Keratinocyte (primary cell): ENCODE measurements at regions not wholly inside any gene's neighbourhood (a gene's known extent, or its start where the extent isn't known, plus 50 kb on each side); places are given as distances from the start of the nearest gene placed in this dataset.

Source experiments
- DNase-seq: peaks from one replicate; pipeline ENCODE4 v3.0.0-alpha.2; 2011; ENCODE audit warnings: low read depth, missing footprints, low spot score
- FAIRE-seq: peaks from 2 replicates; lab custom pipeline; 2011; peaks lifted over from hg19 to GRCh38; lab: Jason Lieb, UNC
- H2AFZ ChIP-seq: 2 replicates; pipeline ENCODE4 v1.6.0; 2012; ENCODE audit warnings: low read length, control low read depth, inconsistent platforms; ENCODE audit not compliant: control insufficient read depth
- H3K27ac ChIP-seq: 2 replicates; pipeline ENCODE4 v1.5.1; 2011; ENCODE audit warnings: low read length; ENCODE audit not compliant: control insufficient read depth, insufficient read depth
- H3K27me3 ChIP-seq: 3 replicates; pipeline ENCODE4 v1.6.0; 2011; ENCODE audit warnings: low read length; ENCODE audit not compliant: control insufficient read depth, insufficient read depth; ENCODE audit errors: extremely low read depth
- H3K36me3 ChIP-seq, 2 experiments: 2 replicates in 1 of 2; 3 replicates in 1 of 2; pipeline ENCODE4 v1.5.1; 2011; ENCODE audit warnings: low read length in 2 of 2, mild to moderate bottlenecking in 1 of 2; ENCODE audit not compliant: control insufficient read depth in 2 of 2, insufficient read depth in 2 of 2; ENCODE audit errors: extremely low read depth in 1 of 2
- H3K4me1 ChIP-seq: 3 replicates; pipeline ENCODE4 v1.5.1; 2011; ENCODE audit warnings: low read length; ENCODE audit not compliant: control insufficient read depth, insufficient read depth; ENCODE audit errors: extremely low read depth
- H3K4me2 ChIP-seq: 3 replicates; pipeline ENCODE4 v1.6.0; 2011; ENCODE audit warnings: low read depth, low read length; ENCODE audit not compliant: control insufficient read depth, insufficient read depth; ENCODE audit errors: extremely low read depth
- H3K4me3 ChIP-seq, 3 experiments: fragments of 200-600 bp in 1 of 3; sonication (generic) in 1 of 3; 2 replicates in 2 of 3; 3 replicates in 1 of 3; pipeline ENCODE4 v1.5.1; 2011 to 2016; ENCODE audit warnings: low read length in 3 of 3, mild to moderate bottlenecking in 3 of 3, control low read depth in 2 of 3, inconsistent platforms in 1 of 3, low read depth in 1 of 3, mixed read lengths in 1 of 3, mixed run types in 1 of 3, moderate library complexity in 1 of 3; ENCODE audit not compliant: control insufficient read depth in 2 of 3, insufficient read depth in 2 of 3; ENCODE audit errors: extremely low read depth in 1 of 3
- H3K79me2 ChIP-seq: 2 replicates; pipeline ENCODE4 v1.6.0; 2012; ENCODE audit warnings: low read length; ENCODE audit not compliant: control insufficient read depth, insufficient read depth
- H3K9ac ChIP-seq: 3 replicates; pipeline ENCODE4 v1.6.0; 2011; ENCODE audit warnings: low read length; ENCODE audit not compliant: control insufficient read depth, insufficient read depth; ENCODE audit errors: extremely low read depth
- H3K9me1 ChIP-seq: 3 replicates; pipeline ENCODE4 v1.6.0; 2011; ENCODE audit warnings: low read length; ENCODE audit not compliant: control insufficient read depth, insufficient read depth; ENCODE audit errors: extremely low read depth
- H3K9me3 ChIP-seq: 2 replicates; pipeline ENCODE4 v1.5.1; 2012; ENCODE audit warnings: low read depth, low read length; ENCODE audit not compliant: control insufficient read depth
- H4K20me1 ChIP-seq: 3 replicates; pipeline ENCODE4 v1.6.0; 2011; ENCODE audit warnings: low read length; ENCODE audit not compliant: control insufficient read depth, insufficient read depth; ENCODE audit errors: extremely low read depth
- EZH2 ChIP-seq: IDR thresholded peaks from one replicate; pipeline ENCODE4 v1.6.1; 2012; ENCODE audit warnings: inconsistent platforms, mild to moderate bottlenecking, low read length, moderate library complexity
- dilution Hi-C: fragments of 300-500 bp; cut with MboI; formaldehyde crosslinking; loops from one replicate; pipeline ENCODE4 v1.7.0; 2020; ENCODE audit warnings: low sequenced_read_pairs; ENCODE audit not compliant: extremely low pct_ligation_motif_present
- TF ChIP-seq, protein P1 (sequence below), 3 experiments: IDR thresholded peaks in 1 of 3; conservative IDR thresholded peaks in 1 of 3; optimal IDR thresholded peaks in 1 of 3; 2 replicates in 2 of 3; 3 replicates in 1 of 3; pipeline versions ENCODE3 to v1.5.1; 2011; ENCODE audit warnings: low read length in 3 of 3, mild to moderate bottlenecking in 3 of 3, moderate library complexity in 2 of 3, control low read depth in 1 of 3, inconsistent platforms in 1 of 3; ENCODE audit not compliant: insufficient read depth in 2 of 3; ENCODE audit errors: extremely low read depth in 1 of 3

DNA sequence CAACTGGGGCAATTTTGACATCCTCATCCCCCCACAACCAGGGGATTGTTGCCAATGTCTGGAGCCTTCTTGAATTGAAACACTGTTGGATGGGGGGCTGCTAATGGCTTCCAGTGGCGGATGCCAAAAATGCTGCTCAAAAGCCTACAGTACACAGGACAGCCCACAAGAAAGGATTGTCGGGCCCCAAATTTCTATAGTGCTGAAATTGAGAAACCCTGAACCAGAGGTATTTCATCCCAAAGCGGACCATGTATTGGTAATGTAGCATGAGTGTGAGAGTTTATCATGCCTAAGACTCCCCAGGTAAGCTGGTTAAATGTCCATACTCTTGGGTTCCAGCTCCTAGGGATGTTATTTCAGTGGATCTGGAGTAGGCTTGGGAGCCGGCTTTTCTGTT is 544.0 kb downstream of the BCL11B start:
- no peak overlapping the region for H3K9ac ChIP-seq
- dilution Hi-C loops: no loop called here
- TF ChIP-seq EZH2: no peak
- TF ChIP-seq, protein P1, sequence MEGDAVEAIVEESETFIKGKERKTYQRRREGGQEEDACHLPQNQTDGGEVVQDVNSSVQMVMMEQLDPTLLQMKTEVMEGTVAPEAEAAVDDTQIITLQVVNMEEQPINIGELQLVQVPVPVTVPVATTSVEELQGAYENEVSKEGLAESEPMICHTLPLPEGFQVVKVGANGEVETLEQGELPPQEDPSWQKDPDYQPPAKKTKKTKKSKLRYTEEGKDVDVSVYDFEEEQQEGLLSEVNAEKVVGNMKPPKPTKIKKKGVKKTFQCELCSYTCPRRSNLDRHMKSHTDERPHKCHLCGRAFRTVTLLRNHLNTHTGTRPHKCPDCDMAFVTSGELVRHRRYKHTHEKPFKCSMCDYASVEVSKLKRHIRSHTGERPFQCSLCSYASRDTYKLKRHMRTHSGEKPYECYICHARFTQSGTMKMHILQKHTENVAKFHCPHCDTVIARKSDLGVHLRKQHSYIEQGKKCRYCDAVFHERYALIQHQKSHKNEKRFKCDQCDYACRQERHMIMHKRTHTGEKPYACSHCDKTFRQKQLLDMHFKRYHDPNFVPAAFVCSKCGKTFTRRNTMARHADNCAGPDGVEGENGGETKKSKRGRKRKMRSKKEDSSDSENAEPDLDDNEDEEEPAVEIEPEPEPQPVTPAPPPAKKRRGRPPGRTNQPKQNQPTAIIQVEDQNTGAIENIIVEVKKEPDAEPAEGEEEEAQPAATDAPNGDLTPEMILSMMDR (optimal IDR thresholded peaks at IDR 0.05 in 1 of 3, IDR thresholded peaks at IDR 0.05 in 1 of 3, conservative IDR thresholded peaks at IDR 0.05 in 1 of 3; ENCODE audit: extremely low read depth in 1 of 3, insufficient read depth in 2 of 3, low read length in 3 of 3): no peak

DNA sequence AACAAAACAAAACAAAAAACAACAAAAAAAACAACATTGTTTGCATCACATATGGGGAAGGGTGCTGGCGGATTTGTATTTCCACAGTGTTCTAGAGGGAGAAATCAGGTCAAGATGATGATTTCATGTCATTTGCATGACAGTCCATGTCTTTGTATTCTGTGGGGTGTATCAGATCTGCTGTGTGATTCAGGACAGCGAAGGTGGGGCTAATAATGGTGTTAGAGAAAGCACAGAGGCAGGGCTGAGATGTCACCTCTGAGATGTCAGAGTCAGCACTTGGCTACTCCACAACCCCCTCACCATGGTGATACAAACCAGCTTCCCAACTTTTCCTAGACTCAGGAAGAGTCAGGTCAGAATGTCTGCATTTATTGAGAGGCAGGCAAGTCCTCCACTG is 543.2 kb downstream of the BCL11B start:
- FAIRE-seq (no peak), DNase-seq (no peak)
- TF ChIP-seq, protein P1 (optimal IDR thresholded peaks at IDR 0.05 in 1 of 3, IDR thresholded peaks at IDR 0.05 in 1 of 3, conservative IDR thresholded peaks at IDR 0.05 in 1 of 3; ENCODE audit: extremely low read depth in 1 of 3, insufficient read depth in 2 of 3, low read length in 3 of 3): no peak
- TF ChIP-seq EZH2: no peak
- no peak overlapping the region for H2AFZ ChIP-seq
- H3K79me2 ChIP-seq: no peaks in the 10 kb centered on the region
- H3K4me1 ChIP-seq: peaks cover 15% of the 10 kb centered on the region
- no peak overlapping the region for H3K27ac ChIP-seq
- no peak overlapping the region for H3K4me3 ChIP-seq
- H3K4me2 ChIP-seq: no peak overlapping the region
- no peaks in the 10 kb centered on the region for H3K27me3 ChIP-seq
- no peaks in the 10 kb centered on the region for H3K9me1 ChIP-seq
- no peaks in the 10 kb centered on the region for H4K20me1 ChIP-seq
- dilution Hi-C loops: no loop called here
- no peaks in the 10 kb centered on the region for H3K9me3 ChIP-seq
- no peak overlapping the region for H3K9ac ChIP-seq
- H3K36me3 ChIP-seq: no peaks in the 10 kb centered on the region

More for the DNA sequence above, 544.0 kb downstream of the BCL11B start:
- H3K27ac ChIP-seq: no peak overlapping the region
- no peak for DNase-seq
- H3K9me1 ChIP-seq: no peaks in the 10 kb centered on the region
- no peak for FAIRE-seq
- H4K20me1 ChIP-seq: no peaks in the 10 kb centered on the region
- H3K4me2 ChIP-seq: no peak overlapping the region
- no peak overlapping the region for H3K4me3 ChIP-seq
- H3K4me1 ChIP-seq: peaks cover 15% of the 10 kb centered on the region
- no peaks in the 10 kb centered on the region for H3K36me3 ChIP-seq
- no peaks in the 10 kb centered on the region for H3K27me3 ChIP-seq
- H2AFZ ChIP-seq: no peak overlapping the region
- H3K9me3 ChIP-seq: no peaks in the 10 kb centered on the region
- H3K79me2 ChIP-seq: no peaks in the 10 kb centered on the region
